ENCODE measurements at regions not wholly inside any gene's neighbourhood (a gene's known extent, or its start where the extent isn't known, plus 50 kb on each side); places are given as distances from the start of the nearest gene placed in this dataset.
A peak's percentile ranks its signal among the peaks of the same experiment; 100 is the strongest.

DNA sequence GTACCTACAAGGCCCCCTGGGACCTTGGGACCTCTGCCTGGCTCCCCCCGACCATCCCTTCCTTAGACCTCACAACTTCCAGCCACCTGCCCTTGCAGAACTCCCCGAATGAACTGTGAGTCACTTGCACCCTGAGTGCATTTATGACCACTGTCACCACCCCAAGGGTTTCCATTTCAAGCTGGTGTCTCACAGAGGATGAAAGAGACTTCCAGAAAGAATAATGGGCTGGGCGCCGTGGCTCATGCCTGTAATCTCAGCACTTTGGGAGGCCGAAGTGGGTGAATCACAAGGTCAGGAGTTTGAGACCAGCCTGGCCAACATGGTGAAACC, 124.5 kb upstream of the CIBAR2 start:
- Histone ChIP-seq H3K27me3 (peaks cover 18% of the 10 kb centered on the region), H3K4me1 (peaks cover 57% of the 10 kb centered on the region)

DNA sequence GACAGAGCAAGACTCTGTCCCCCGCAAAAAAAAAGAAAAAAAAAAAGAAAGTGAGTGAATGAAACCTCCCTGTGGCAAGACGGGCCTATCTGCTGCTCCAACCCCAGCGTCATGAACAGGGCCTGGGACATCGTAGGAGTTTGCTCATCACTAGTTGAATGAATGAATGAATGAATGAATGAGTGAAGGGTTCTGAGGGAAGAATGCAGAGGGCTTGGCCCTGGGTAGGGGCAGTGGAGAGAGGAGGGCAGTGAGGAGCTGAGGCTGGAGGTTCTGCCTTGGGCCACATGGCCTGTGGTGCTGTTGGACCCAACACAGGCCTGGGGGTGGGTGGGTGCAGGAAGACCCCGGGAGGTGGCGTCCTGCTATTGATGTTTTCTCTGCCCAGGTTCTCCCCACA, 125.5 kb upstream of the CIBAR2 start:
- Histone ChIP-seq H3K36me3 (no peaks in the 10 kb centered on the region), H3K27ac (no peak overlapping the region), H3K27me3 (peaks cover 18% of the 10 kb centered on the region), H3K4me3 (no peak overlapping the region), H3K9me3 (no peaks in the 10 kb centered on the region), H3K4me1 (peaks cover 47% of the 10 kb centered on the region)
- TF ChIP-seq POLR2AphosphoS5 (IDR thresholded peaks at IDR 0.05) (no peak), POLR2A (IDR thresholded peaks at IDR 0.05) (no peak), EP300 (IDR thresholded peaks at IDR 0.05) (no peak)
- TF ChIP-seq, protein P1, sequence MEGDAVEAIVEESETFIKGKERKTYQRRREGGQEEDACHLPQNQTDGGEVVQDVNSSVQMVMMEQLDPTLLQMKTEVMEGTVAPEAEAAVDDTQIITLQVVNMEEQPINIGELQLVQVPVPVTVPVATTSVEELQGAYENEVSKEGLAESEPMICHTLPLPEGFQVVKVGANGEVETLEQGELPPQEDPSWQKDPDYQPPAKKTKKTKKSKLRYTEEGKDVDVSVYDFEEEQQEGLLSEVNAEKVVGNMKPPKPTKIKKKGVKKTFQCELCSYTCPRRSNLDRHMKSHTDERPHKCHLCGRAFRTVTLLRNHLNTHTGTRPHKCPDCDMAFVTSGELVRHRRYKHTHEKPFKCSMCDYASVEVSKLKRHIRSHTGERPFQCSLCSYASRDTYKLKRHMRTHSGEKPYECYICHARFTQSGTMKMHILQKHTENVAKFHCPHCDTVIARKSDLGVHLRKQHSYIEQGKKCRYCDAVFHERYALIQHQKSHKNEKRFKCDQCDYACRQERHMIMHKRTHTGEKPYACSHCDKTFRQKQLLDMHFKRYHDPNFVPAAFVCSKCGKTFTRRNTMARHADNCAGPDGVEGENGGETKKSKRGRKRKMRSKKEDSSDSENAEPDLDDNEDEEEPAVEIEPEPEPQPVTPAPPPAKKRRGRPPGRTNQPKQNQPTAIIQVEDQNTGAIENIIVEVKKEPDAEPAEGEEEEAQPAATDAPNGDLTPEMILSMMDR (IDR thresholded peaks at IDR 0.05) = no peak
- no peak for DNase-seq (ENCODE audit: low spot score in 2 of 2)
- WGBS = 70% methylated on average over 6 of the region's 6 CpGs

More for the DNA sequence above, 124.5 kb upstream of the CIBAR2 start:
- H3K4me3 ChIP-seq = no peak overlapping the region
- TF ChIP-seq POLR2AphosphoS5 (IDR thresholded peaks at IDR 0.05) (no peak), POLR2A (IDR thresholded peaks at IDR 0.05) (no peak), EP300 (IDR thresholded peaks at IDR 0.05) (no peak)
- TF ChIP-seq, protein P1 (IDR thresholded peaks at IDR 0.05) = no peak
- H3K9me3 ChIP-seq = no peaks in the 10 kb centered on the region
- no peaks in the 10 kb centered on the region for H3K36me3 ChIP-seq
- H3K27ac ChIP-seq = no peak overlapping the region
- WGBS = 75% methylated on average over 3 of the region's 5 CpGs
- DNase-seq (ENCODE audit: low spot score in 2 of 2) = no peak

DNA sequence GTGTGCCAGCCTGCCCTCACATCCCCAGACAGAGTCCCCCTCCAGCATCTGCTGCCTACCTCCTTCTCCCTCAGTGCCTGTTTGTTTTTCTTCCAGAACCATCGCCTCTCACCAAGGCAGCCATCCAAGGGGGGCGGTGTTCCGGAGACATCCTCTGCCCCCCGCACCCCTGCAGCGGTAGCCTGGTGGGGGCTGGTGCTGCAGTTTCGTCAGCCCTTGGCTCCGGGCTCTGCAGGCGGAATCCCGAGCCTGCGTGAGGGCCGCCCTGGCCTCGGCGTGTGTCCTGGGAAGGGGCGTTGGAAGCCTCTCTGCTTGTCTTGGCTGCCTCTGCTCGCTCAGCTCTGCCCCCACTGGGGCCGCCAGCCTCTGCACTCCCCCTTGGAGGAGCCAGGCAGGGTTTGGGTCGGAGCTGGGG, 126.0 kb upstream of the CIBAR2 start:
- peaks cover 42% of the 10 kb centered on the region for H3K4me1 ChIP-seq
- DNase-seq (ENCODE audit: low spot score in 2 of 2) = peak in 1 of 2 donors; percentile 80
- WGBS = 68% methylated on average over 15 of the region's 17 CpGs

DNA sequence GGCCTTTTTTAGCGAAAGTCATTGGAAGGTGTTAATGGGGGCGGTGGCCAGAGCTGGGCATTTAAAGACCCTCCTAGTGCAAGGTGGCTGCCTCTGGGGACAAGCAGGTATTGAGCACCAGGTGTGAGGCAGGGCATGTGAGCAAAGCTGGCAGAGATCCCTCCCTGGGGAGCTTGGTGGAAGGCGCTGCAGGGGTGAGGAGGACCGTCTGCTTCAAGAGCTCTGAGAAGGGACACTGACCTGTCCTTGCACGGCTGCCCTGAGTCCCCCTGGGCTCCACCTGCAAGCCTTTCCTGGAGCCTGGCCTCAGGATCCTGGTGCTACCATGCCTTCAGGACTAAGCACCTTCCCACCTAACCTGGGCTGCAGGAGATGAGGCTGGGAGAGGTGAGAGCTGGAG, 127.0 kb upstream of the CIBAR2 start:
- Histone ChIP-seq H3K4me3 (no peak overlapping the region), H3K4me1 (peaks cover 32% of the 10 kb centered on the region), H3K27me3 (peaks cover 18% of the 10 kb centered on the region), H3K36me3 (no peaks in the 10 kb centered on the region), H3K27ac (no peak overlapping the region), H3K9me3 (no peaks in the 10 kb centered on the region)
- TF ChIP-seq, protein P1 (IDR thresholded peaks at IDR 0.05) = no peak
- TF ChIP-seq POLR2A (IDR thresholded peaks at IDR 0.05) (no peak), POLR2AphosphoS5 (IDR thresholded peaks at IDR 0.05) (no peak), EP300 (IDR thresholded peaks at IDR 0.05) (no peak)
- 100% methylated on average over 3 of the region's 5 CpGs for WGBS
- no peak for DNase-seq (ENCODE audit: low spot score in 2 of 2)

More for the DNA sequence above, 126.0 kb upstream of the CIBAR2 start:
- Histone ChIP-seq H3K27ac (no peak overlapping the region), H3K36me3 (no peaks in the 10 kb centered on the region), H3K27me3 (peaks cover 18% of the 10 kb centered on the region), H3K9me3 (no peaks in the 10 kb centered on the region), H3K4me3 (no peak overlapping the region)
- TF ChIP-seq POLR2A (IDR thresholded peaks at IDR 0.05) (no peak), POLR2AphosphoS5 (IDR thresholded peaks at IDR 0.05) (peak in 1 of 3 donors; percentile 61), EP300 (IDR thresholded peaks at IDR 0.05) (no peak)
- TF ChIP-seq, protein P1 (IDR thresholded peaks at IDR 0.05) = no peak

DNA sequence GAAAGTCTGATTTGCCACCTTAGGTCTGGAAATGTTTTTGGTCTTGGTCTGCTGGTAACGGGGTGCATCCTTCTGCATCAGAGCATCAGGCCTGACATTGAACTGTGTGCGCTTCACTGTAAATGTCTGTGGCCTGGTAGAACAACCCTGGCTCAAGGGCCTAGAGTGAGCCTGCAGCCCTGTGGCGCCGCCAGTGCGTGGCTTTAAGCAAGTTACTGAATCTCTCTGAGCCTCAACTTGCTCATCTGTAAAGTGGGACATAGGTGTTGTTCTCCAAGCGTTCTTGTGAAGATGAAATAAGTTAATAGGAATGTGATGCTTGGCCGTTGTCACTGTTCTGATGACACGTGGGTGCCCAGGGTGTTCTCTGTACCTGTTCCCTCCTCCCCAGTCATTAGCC, 127.6 kb upstream of the CIBAR2 start:
- Histone ChIP-seq H3K4me3 (no peak overlapping the region), H3K4me1 (peaks cover 26% of the 10 kb centered on the region), H3K36me3 (no peaks in the 10 kb centered on the region), H3K27me3 (peaks cover 14% of the 10 kb centered on the region), H3K27ac (no peak overlapping the region), H3K9me3 (no peaks in the 10 kb centered on the region)
- WGBS = 91% methylated on average over 8 of the region's 8 CpGs
- DNase-seq (ENCODE audit: low spot score in 2 of 2) = no peak
- TF ChIP-seq POLR2A (IDR thresholded peaks at IDR 0.05) (no peak), EP300 (IDR thresholded peaks at IDR 0.05) (no peak), POLR2AphosphoS5 (IDR thresholded peaks at IDR 0.05) (no peak)
- TF ChIP-seq, protein P1 (IDR thresholded peaks at IDR 0.05) = no peak
